ENCODE measurements at regions not wholly inside any gene's neighbourhood (a gene's known extent, or its start where the extent isn't known, plus 50 kb on each side); places are given as distances from the start of the nearest gene placed in this dataset.

DNA sequence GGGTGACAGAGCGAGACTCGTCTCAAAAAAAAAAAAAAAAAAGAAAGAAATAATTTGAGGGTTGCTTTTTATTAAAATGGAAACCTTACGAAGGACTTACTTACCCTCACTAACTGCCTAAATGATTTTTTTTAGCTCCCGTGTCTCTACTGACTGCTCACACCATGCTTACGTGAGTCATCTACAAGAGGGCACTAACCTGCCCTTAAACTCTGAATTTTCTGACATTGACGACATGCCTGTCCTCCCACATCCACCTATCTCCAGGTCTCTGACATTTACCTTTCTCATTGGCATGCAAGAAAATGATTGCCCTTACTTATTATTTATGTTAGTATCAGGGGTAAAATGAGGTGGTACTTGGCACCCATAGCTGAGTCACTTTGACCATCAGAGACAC is 1286.3 kb upstream of the AUTS2 start:
- no peak overlapping the region for H3K4me3 ChIP-seq
- no peaks in the 10 kb centered on the region for H3K9me3 ChIP-seq
- no peak for DNase-seq (ENCODE audit: low spot score)
- no peaks in the 10 kb centered on the region for H3K27me3 ChIP-seq (replicated peaks; ENCODE audit: insufficient read depth)
- H3K4me1 ChIP-seq (ENCODE audit: control insufficient read depth in 1 of 2, low read depth in 2 of 2) = no peaks in the 10 kb centered on the region
- no peaks in the 10 kb centered on the region for H3K36me3 ChIP-seq
- ATAC-seq (ENCODE audit: insufficient number of reproducible peaks, low FRiP score, low read depth) = no peak
- TF ChIP-seq, protein P1, sequence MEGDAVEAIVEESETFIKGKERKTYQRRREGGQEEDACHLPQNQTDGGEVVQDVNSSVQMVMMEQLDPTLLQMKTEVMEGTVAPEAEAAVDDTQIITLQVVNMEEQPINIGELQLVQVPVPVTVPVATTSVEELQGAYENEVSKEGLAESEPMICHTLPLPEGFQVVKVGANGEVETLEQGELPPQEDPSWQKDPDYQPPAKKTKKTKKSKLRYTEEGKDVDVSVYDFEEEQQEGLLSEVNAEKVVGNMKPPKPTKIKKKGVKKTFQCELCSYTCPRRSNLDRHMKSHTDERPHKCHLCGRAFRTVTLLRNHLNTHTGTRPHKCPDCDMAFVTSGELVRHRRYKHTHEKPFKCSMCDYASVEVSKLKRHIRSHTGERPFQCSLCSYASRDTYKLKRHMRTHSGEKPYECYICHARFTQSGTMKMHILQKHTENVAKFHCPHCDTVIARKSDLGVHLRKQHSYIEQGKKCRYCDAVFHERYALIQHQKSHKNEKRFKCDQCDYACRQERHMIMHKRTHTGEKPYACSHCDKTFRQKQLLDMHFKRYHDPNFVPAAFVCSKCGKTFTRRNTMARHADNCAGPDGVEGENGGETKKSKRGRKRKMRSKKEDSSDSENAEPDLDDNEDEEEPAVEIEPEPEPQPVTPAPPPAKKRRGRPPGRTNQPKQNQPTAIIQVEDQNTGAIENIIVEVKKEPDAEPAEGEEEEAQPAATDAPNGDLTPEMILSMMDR (IDR thresholded peaks at IDR 0.05) = no peak
- no peak overlapping the region for H3K27ac ChIP-seq

DNA sequence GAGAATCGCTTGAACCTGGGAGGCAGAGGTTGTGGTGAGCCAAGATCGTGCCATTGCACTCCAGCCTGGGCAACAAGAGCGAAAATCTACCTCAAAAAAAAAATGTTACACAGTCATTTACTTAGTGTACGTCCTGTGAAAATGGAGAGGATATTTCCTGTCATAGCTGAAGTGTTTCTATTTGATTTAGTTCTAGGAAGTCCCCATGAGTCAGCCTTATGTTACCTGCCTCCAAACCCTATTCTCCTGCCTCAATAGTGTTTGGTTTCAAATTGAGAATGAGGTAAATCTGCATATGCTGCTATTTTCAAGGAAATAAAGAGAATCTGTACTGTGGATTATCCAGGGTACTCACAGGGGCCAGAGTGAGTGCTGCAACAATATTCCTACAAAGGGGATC is 1284.5 kb upstream of the AUTS2 start:
- Histone ChIP-seq H3K27me3 (replicated peaks; ENCODE audit: insufficient read depth) (no peaks in the 10 kb centered on the region), H3K4me1 (ENCODE audit: control insufficient read depth in 1 of 2, low read depth in 2 of 2) (no peaks in the 10 kb centered on the region), H3K9me3 (no peaks in the 10 kb centered on the region), H3K36me3 (no peaks in the 10 kb centered on the region), H3K27ac (no peak overlapping the region), H3K4me3 (no peak overlapping the region)
- ATAC-seq (ENCODE audit: insufficient number of reproducible peaks, low FRiP score, low read depth) = no peak
- TF ChIP-seq, protein P1 (IDR thresholded peaks at IDR 0.05) = no peak
- DNase-seq (ENCODE audit: low spot score) = no peak

DNA sequence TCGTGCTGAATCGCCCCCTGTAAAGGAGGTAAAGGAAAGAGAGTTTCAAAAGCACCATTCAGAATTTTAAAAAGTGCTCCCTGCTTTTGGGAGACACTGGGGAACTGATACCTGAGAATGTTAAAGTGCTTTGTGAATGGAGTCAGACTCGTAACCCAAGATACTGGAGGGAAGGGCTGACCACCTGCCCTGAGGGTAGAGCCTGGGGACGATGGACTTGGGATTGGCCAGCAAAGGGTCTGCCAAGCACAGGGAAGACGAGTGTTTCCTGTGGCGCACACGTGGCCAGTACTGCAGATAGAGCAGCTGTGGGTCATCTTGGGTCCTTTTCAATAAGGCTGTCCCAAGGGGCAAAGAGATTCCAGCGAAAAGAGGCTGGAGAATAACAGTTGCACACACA is 1284.1 kb upstream of the AUTS2 start:
- DNase-seq (ENCODE audit: low spot score) = no peak
- Histone ChIP-seq H3K36me3 (no peaks in the 10 kb centered on the region), H3K4me1 (ENCODE audit: control insufficient read depth in 1 of 2, low read depth in 2 of 2) (no peaks in the 10 kb centered on the region), H3K27ac (no peak overlapping the region), H3K4me3 (no peak overlapping the region), H3K9me3 (no peaks in the 10 kb centered on the region), H3K27me3 (replicated peaks; ENCODE audit: insufficient read depth) (no peaks in the 10 kb centered on the region)
- no peak for ATAC-seq (ENCODE audit: insufficient number of reproducible peaks, low FRiP score, low read depth)
- TF ChIP-seq, protein P1 (IDR thresholded peaks at IDR 0.05) = no peak

DNA sequence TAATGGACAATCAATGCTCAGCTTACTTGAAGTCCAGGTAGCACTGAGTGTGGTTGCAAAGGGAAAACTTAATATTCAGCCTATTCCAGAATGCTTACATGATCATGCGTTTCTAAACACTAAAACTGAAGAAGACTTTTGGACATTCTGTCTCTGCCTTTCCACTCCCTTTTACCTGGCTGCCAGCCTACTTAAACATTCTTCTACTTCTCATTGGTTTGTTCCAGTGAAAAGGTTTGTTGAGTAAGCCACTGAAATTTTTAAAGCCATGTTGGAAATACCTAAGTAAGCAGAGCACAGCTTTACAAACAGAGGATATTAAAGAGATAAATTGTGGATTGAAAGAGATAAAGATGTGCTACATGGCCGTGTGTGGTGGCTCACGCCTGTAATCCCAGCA is 1280.8 kb upstream of the AUTS2 start:
- no peaks in the 10 kb centered on the region for H3K9me3 ChIP-seq
- no peak overlapping the region for H3K4me3 ChIP-seq
- no peak overlapping the region for H3K27ac ChIP-seq
- H3K36me3 ChIP-seq = no peaks in the 10 kb centered on the region
- DNase-seq (ENCODE audit: low spot score) (no peak), ATAC-seq (ENCODE audit: insufficient number of reproducible peaks, low FRiP score, low read depth) (no peak)
- H3K27me3 ChIP-seq (replicated peaks; ENCODE audit: insufficient read depth) = no peaks in the 10 kb centered on the region
- peaks cover 12 to 18% of the 10 kb centered on the region in 2 donors for H3K4me1 ChIP-seq (ENCODE audit: control insufficient read depth in 1 of 2, low read depth in 2 of 2)
- TF ChIP-seq, protein P1 (IDR thresholded peaks at IDR 0.05) = no peak

DNA sequence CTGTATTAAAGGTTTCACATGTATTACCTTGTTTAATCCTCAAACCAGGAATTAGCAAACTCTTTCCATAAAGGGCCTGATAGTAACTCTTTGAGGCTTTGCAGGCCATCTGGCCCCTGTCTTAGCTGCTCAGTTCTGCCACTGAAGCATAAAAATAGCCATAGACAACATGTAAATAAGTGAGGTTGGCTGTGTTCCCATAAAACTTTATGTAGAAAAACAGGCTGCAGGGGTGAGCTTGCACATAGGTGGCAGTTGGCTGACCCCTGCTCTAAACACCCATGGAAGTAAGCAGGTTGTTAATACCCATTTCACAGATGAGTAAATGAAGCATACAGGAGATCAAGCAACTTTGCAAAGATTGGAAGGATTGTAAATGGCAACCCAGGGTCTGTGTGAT is 1279.2 kb upstream of the AUTS2 start:
- Histone ChIP-seq H3K4me3 (no peak overlapping the region), H3K27me3 (replicated peaks; ENCODE audit: insufficient read depth) (no peaks in the 10 kb centered on the region), H3K27ac (no peak overlapping the region), H3K9me3 (no peaks in the 10 kb centered on the region), H3K36me3 (no peaks in the 10 kb centered on the region), H3K4me1 (ENCODE audit: control insufficient read depth in 1 of 2, low read depth in 2 of 2) (peaks cover 12 to 18% of the 10 kb centered on the region in 2 donors)
- no peak for ATAC-seq (ENCODE audit: insufficient number of reproducible peaks, low FRiP score, low read depth)
- no peak for DNase-seq (ENCODE audit: low spot score)
- TF ChIP-seq, protein P1 (IDR thresholded peaks at IDR 0.05) = no peak
